ENCODE measurements at regions not wholly inside any gene's neighbourhood (a gene's known extent, or its start where the extent isn't known, plus 50 kb on each side); places are given as distances from the start of the nearest gene placed in this dataset.

DNA sequence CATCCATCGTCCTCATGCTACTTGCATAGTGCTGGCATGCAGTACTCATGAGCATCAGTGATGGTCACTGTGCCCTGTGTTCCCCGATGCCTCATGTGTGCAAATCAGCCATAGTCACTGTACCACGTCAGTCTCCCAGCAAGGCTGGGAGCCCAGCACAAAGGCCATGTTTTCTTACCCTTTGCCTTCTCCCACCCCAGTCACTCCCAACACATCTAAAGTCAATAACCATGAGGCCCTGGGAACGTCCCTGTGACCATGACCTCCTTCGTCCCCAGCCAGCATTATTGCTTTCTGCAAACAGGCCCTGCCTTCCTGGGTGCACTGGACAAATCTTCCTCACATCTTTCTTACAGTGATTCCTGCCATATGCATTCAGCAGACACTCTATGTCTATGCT, 406.1 kb downstream of the ICE1 start:
- no peak overlapping the region for H3K4me2 ChIP-seq (ENCODE audit: insufficient read depth, low read length)
- no peak for ATAC-seq (ENCODE audit: insufficient read depth, low read depth)
- H3K4me3 ChIP-seq (ENCODE audit: low read depth in 1 of 2, low read length in 2 of 2) = no peak overlapping the region
- no peaks in the 10 kb centered on the region for H4K20me1 ChIP-seq (ENCODE audit: insufficient read depth, low read length)
- no peak for TF ChIP-seq EZH2 (IDR thresholded peaks at IDR 0.05; ENCODE audit: borderline replicate concordance, low read depth, low read length, severe bottlenecking)
- TF ChIP-seq, protein P1, sequence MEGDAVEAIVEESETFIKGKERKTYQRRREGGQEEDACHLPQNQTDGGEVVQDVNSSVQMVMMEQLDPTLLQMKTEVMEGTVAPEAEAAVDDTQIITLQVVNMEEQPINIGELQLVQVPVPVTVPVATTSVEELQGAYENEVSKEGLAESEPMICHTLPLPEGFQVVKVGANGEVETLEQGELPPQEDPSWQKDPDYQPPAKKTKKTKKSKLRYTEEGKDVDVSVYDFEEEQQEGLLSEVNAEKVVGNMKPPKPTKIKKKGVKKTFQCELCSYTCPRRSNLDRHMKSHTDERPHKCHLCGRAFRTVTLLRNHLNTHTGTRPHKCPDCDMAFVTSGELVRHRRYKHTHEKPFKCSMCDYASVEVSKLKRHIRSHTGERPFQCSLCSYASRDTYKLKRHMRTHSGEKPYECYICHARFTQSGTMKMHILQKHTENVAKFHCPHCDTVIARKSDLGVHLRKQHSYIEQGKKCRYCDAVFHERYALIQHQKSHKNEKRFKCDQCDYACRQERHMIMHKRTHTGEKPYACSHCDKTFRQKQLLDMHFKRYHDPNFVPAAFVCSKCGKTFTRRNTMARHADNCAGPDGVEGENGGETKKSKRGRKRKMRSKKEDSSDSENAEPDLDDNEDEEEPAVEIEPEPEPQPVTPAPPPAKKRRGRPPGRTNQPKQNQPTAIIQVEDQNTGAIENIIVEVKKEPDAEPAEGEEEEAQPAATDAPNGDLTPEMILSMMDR (IDR thresholded peaks at IDR 0.05; ENCODE audit: borderline replicate concordance, extremely low read depth, low read length, poor library complexity, severe bottlenecking) = no peak
- H3K9me3 ChIP-seq (ENCODE audit: insufficient read depth, low read length, severe bottlenecking) = no peaks in the 10 kb centered on the region
- no peak for DNase-seq
- no peaks in the 10 kb centered on the region for H3K79me2 ChIP-seq (ENCODE audit: insufficient read depth, low read length)
- no peak overlapping the region for H3K9ac ChIP-seq (ENCODE audit: low read depth, low read length)
- no peak overlapping the region for H2AFZ ChIP-seq (ENCODE audit: low read depth, low read length)
- no peaks in the 10 kb centered on the region for H3K27me3 ChIP-seq (ENCODE audit: insufficient read depth, low read length, poor library complexity)
- no peaks in the 10 kb centered on the region for H3K4me1 ChIP-seq (ENCODE audit: insufficient read depth, low read length)
- no peak overlapping the region for H3K27ac ChIP-seq (ENCODE audit: low read length)
- no peaks in the 10 kb centered on the region for H3K36me3 ChIP-seq (ENCODE audit: insufficient read depth, low read length)

DNA sequence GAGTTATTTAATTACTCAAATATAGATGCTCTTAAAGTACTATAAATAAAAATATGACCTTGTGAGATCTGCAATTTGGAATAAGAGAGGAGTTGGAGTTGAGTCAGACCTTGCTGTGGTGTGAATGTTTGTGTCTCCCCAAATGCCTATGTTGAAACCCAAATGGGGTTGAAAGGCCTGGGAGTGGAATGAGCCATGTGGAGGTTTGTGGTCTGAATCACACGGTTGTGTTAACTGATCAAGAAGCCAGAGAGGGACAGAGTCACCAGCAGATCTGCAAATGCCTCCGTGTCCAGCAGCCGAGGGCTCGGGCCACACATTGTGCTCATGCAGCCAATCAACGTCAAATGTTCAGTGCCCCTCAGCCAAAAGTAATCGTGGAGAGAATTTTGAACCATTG, 404.4 kb downstream of the ICE1 start:
- TF ChIP-seq, protein P1 (IDR thresholded peaks at IDR 0.05; ENCODE audit: borderline replicate concordance, extremely low read depth, low read length, poor library complexity, severe bottlenecking) = no peak
- TF ChIP-seq EZH2 (IDR thresholded peaks at IDR 0.05; ENCODE audit: borderline replicate concordance, low read depth, low read length, severe bottlenecking) = no peak
- H2AFZ ChIP-seq (ENCODE audit: low read depth, low read length) = no peak overlapping the region
- no peaks in the 10 kb centered on the region for H3K36me3 ChIP-seq (ENCODE audit: insufficient read depth, low read length)
- no peaks in the 10 kb centered on the region for H3K9me3 ChIP-seq (ENCODE audit: insufficient read depth, low read length, severe bottlenecking)
- no peak overlapping the region for H3K27ac ChIP-seq (ENCODE audit: low read length)
- no peak overlapping the region for H3K4me2 ChIP-seq (ENCODE audit: insufficient read depth, low read length)
- no peaks in the 10 kb centered on the region for H3K27me3 ChIP-seq (ENCODE audit: insufficient read depth, low read length, poor library complexity)
- ATAC-seq (ENCODE audit: insufficient read depth, low read depth) (no peak), DNase-seq (no peak)
- H3K9ac ChIP-seq (ENCODE audit: low read depth, low read length) = no peak overlapping the region
- H3K4me3 ChIP-seq (ENCODE audit: low read depth in 1 of 2, low read length in 2 of 2) = no peak overlapping the region
- no peaks in the 10 kb centered on the region for H3K4me1 ChIP-seq (ENCODE audit: insufficient read depth, low read length)
- H4K20me1 ChIP-seq (ENCODE audit: insufficient read depth, low read length) = no peaks in the 10 kb centered on the region
- H3K79me2 ChIP-seq (ENCODE audit: insufficient read depth, low read length) = no peaks in the 10 kb centered on the region

- Histone ChIP-seq H3K4me1 (ENCODE audit: insufficient read depth, low read length) (no peaks in the 10 kb centered on the region), H3K27me3 (ENCODE audit: insufficient read depth, low read length, poor library complexity) (no peaks in the 10 kb centered on the region), H2AFZ (ENCODE audit: low read depth, low read length) (no peak overlapping the region), H3K36me3 (ENCODE audit: insufficient read depth, low read length) (no peaks in the 10 kb centered on the region), H3K4me2 (ENCODE audit: insufficient read depth, low read length) (no peak overlapping the region), H3K9me3 (ENCODE audit: insufficient read depth, low read length, severe bottlenecking) (no peaks in the 10 kb centered on the region), H3K27ac (ENCODE audit: low read length) (no peak overlapping the region), H3K9ac (ENCODE audit: low read depth, low read length) (no peak overlapping the region), H3K4me3 (ENCODE audit: low read depth in 1 of 2, low read length in 2 of 2) (no peak overlapping the region), H4K20me1 (ENCODE audit: insufficient read depth, low read length) (no peaks in the 10 kb centered on the region), H3K79me2 (ENCODE audit: insufficient read depth, low read length) (no peaks in the 10 kb centered on the region)
- ATAC-seq (ENCODE audit: insufficient read depth, low read depth) (no peak), DNase-seq (no peak)
- no peak for TF ChIP-seq EZH2 (IDR thresholded peaks at IDR 0.05; ENCODE audit: borderline replicate concordance, low read depth, low read length, severe bottlenecking)
- TF ChIP-seq, protein P1 (IDR thresholded peaks at IDR 0.05; ENCODE audit: borderline replicate concordance, extremely low read depth, low read length, poor library complexity, severe bottlenecking) = no peak
Observed at GRCh38 chr5:5822729-5823257, 400.3 kb downstream of the ICE1 start.

- H3K4me2 ChIP-seq (ENCODE audit: insufficient read depth, low read length) = no peak overlapping the region
- H3K27ac ChIP-seq (ENCODE audit: low read length) = no peak overlapping the region
- no peaks in the 10 kb centered on the region for H3K79me2 ChIP-seq (ENCODE audit: insufficient read depth, low read length)
- no peaks in the 10 kb centered on the region for H4K20me1 ChIP-seq (ENCODE audit: insufficient read depth, low read length)
- no peak overlapping the region for H3K9ac ChIP-seq (ENCODE audit: low read depth, low read length)
- no peaks in the 10 kb centered on the region for H3K4me1 ChIP-seq (ENCODE audit: insufficient read depth, low read length)
- DNase-seq = no peak
- TF ChIP-seq EZH2 (IDR thresholded peaks at IDR 0.05; ENCODE audit: borderline replicate concordance, low read depth, low read length, severe bottlenecking) = no peak
- no peaks in the 10 kb centered on the region for H3K36me3 ChIP-seq (ENCODE audit: insufficient read depth, low read length)
- no peaks in the 10 kb centered on the region for H3K27me3 ChIP-seq (ENCODE audit: insufficient read depth, low read length, poor library complexity)
- H3K9me3 ChIP-seq (ENCODE audit: insufficient read depth, low read length, severe bottlenecking) = no peaks in the 10 kb centered on the region
- ATAC-seq (ENCODE audit: insufficient read depth, low read depth) = no peak
- H3K4me3 ChIP-seq (ENCODE audit: low read depth in 1 of 2, low read length in 2 of 2) = no peak overlapping the region
- no peak overlapping the region for H2AFZ ChIP-seq (ENCODE audit: low read depth, low read length)
Observed at GRCh38 chr5:5816960-5817359, 394.5 kb downstream of the ICE1 start.
